Muscle layer of duodenum (tissue), 2 donors: ENCODE measurements at regions not wholly inside any gene's neighbourhood (a gene's known extent, or its start where the extent isn't known, plus 50 kb on each side); places are given as distances from the start of the nearest gene placed in this dataset.

Source experiments
- H3K27ac ChIP-seq: one replicate; pipeline ENCODE4 v1.7.0; 2013; ENCODE audit warnings: mild to moderate bottlenecking, low read length
- H3K27me3 ChIP-seq: one replicate; pipeline ENCODE4 v1.7.0; 2013; ENCODE audit warnings: low read depth, mild to moderate bottlenecking, control low read depth, low read length
- H3K36me3 ChIP-seq, 2 donors: one replicate each; pipeline ENCODE4 v1.7.0; 2013; ENCODE audit warnings: low read length in 2 of 2, control low read depth in 1 of 2, mild to moderate bottlenecking in 1 of 2; ENCODE audit not compliant: insufficient read depth in 2 of 2, control insufficient read depth in 1 of 2
- H3K4me1 ChIP-seq, 2 donors: one replicate each; pipeline ENCODE4 v1.7.0; 2013; ENCODE audit warnings: low read length in 2 of 2, mild to moderate bottlenecking in 2 of 2, control low read depth in 1 of 2, moderate library complexity in 1 of 2; ENCODE audit not compliant: insufficient read depth in 2 of 2, control insufficient read depth in 1 of 2
- H3K4me3 ChIP-seq, 2 donors: one replicate each; pipeline ENCODE4 v1.7.0; 2013; ENCODE audit warnings: low read length in 2 of 2, low read depth in 1 of 2, mild to moderate bottlenecking in 1 of 2
- H3K9me3 ChIP-seq, 2 donors: one replicate each; pipeline ENCODE4 v1.7.0; 2013; ENCODE audit warnings: low read length in 2 of 2, control low read depth in 1 of 2, mild to moderate bottlenecking in 1 of 2; ENCODE audit not compliant: control insufficient read depth in 1 of 2
- donor health status: healthy.

GRCh38 chr5:143462431-143462830, 58.9 kb upstream of the NR3C1 start:
- Histone ChIP-seq H3K9me3 (no peaks in the 10 kb centered on the region), H3K36me3 (no peaks in the 10 kb centered on the region), H3K27me3 (no peaks in the 10 kb centered on the region), H3K4me1 (no peaks in the 10 kb centered on the region), H3K4me3 (no peak overlapping the region), H3K27ac (no peak overlapping the region)

- no peaks in the 10 kb centered on the region for H3K9me3 ChIP-seq
- H3K4me1 ChIP-seq, result no peaks in the 10 kb centered on the region
- no peak overlapping the region for H3K4me3 ChIP-seq
- H3K27ac ChIP-seq, result no peak overlapping the region
- H3K36me3 ChIP-seq, result no peaks in the 10 kb centered on the region
- no peaks in the 10 kb centered on the region for H3K27me3 ChIP-seq
Measured at GRCh38 chr5:143459433-143459832, 55.9 kb upstream of the NR3C1 start.

GRCh38 chr5:143456952-143457547, 53.6 kb upstream of the NR3C1 start:
- H3K36me3 ChIP-seq, result no peaks in the 10 kb centered on the region
- H3K4me3 ChIP-seq, result no peak overlapping the region
- H3K9me3 ChIP-seq, result no peaks in the 10 kb centered on the region
- no peaks in the 10 kb centered on the region for H3K4me1 ChIP-seq
- H3K27me3 ChIP-seq, result no peaks in the 10 kb centered on the region
- H3K27ac ChIP-seq, result no peak overlapping the region

GRCh38 chr5:143454936-143455516, 51.5 kb upstream of the NR3C1 start:
- Histone ChIP-seq H3K27ac (no peak overlapping the region), H3K36me3 (no peaks in the 10 kb centered on the region), H3K9me3 (no peaks in the 10 kb centered on the region), H3K4me3 (no peak overlapping the region), H3K4me1 (no peaks in the 10 kb centered on the region), H3K27me3 (no peaks in the 10 kb centered on the region)

GRCh38 chr5:143453720-143454119, 50.2 kb upstream of the NR3C1 start:
- no peaks in the 10 kb centered on the region for H3K27me3 ChIP-seq
- H3K36me3 ChIP-seq, result no peaks in the 10 kb centered on the region
- H3K9me3 ChIP-seq, result no peaks in the 10 kb centered on the region
- H3K27ac ChIP-seq, result no peak overlapping the region
- H3K4me3 ChIP-seq, result no peak overlapping the region
- no peaks in the 10 kb centered on the region for H3K4me1 ChIP-seq
